K562 (cell line): ENCODE measurements at regions not wholly inside any gene's neighbourhood (a gene's known extent, or its start where the extent isn't known, plus 50 kb on each side); places are given as distances from the start of the nearest gene placed in this dataset.

Experiments
- CC2D1A ChIP-seq: fragments of 450-650 bp; IDR thresholded peaks from 2 replicates; pipeline ENCODE4 v1.6.1; 2017; ENCODE audit warnings: mild to moderate bottlenecking
- ERF ChIP-seq: fragments of 450-650 bp; formaldehyde crosslinking; IDR thresholded peaks from 2 replicates; pipeline ENCODE4 v1.4.0; 2020; ENCODE audit warnings: mild to moderate bottlenecking, mixed read lengths
- FOXA1 ChIP-seq: fragments of 450-650 bp; IDR thresholded peaks from 2 replicates; pipeline ENCODE4 v1.6.1; 2016; ENCODE audit warnings: mild to moderate bottlenecking, borderline replicate concordance
- FOXP1 ChIP-seq: sonication (generic); formaldehyde crosslinking; IDR thresholded peaks from 2 replicates; pipeline ENCODE4 v1.8.0; 2022; ENCODE audit warnings: mild to moderate bottlenecking, missing genetic modification reagents
- HNRNPUL1 ChIP-seq: fragments of 200-400 bp; formaldehyde crosslinking; IDR thresholded peaks from 2 replicates; pipeline ENCODE4 v1.6.1; 2017; ENCODE audit warnings: low read length
- ID3 ChIP-seq, 2 experiments: fragments of 250-450 bp in 1 of 2; fragments of 450-650 bp in 1 of 2; sonication (Bioruptor Pico) in 1 of 2; IDR thresholded peaks; 2 replicates each; pipeline versions ENCODE4 v1.6.1 to v1.8.0; 2016 to 2021; ENCODE audit warnings: mild to moderate bottlenecking in 2 of 2, moderate library complexity in 2 of 2, missing compliant biosample characterization in 1 of 2, missing genetic modification characterization in 1 of 2
- KAT8 ChIP-seq: fragments of 450-650 bp; IDR thresholded peaks from 2 replicates; pipeline ENCODE4 v1.6.1; 2016; ENCODE audit warnings: low read depth, mild to moderate bottlenecking
- KDM2B ChIP-seq: fragments of 250-450 bp; sonication (Bioruptor Pico); IDR thresholded peaks from 2 replicates; pipeline ENCODE4 v1.8.0; 2021; ENCODE audit warnings: mild to moderate bottlenecking, moderate library complexity
- KDM4B ChIP-seq, 2 experiments: fragments of 450-650 bp in 1 of 2; sonication (generic) in 1 of 2; IDR thresholded peaks; 2 replicates each; pipeline ENCODE4 v1.6.1; 2016 to 2017; ENCODE audit warnings: borderline replicate concordance in 2 of 2, antibody characterized with exemption in 1 of 2, low read depth in 1 of 2, mild to moderate bottlenecking in 1 of 2
- NONO ChIP-seq, 2 experiments: fragments of 200-400 bp in 1 of 2; fragments of 450-650 bp in 1 of 2; formaldehyde crosslinking in 1 of 2; IDR thresholded peaks; 2 replicates each; pipeline ENCODE4 v1.6.1; 2017; ENCODE audit warnings: low read depth in 2 of 2, mild to moderate bottlenecking in 2 of 2, moderate library complexity in 2 of 2, low read length in 1 of 2
- NR0B1 ChIP-seq: fragments of 450-650 bp; IDR thresholded peaks from one replicate; pipeline ENCODE4 v1.6.1; 2018; ENCODE audit warnings: mild to moderate bottlenecking, moderate library complexity; ENCODE audit not compliant: partially characterized antibody
- NR2C1 ChIP-seq, 2 experiments: fragments of 450-650 bp; IDR thresholded peaks; 2 replicates each; pipeline ENCODE4 v1.6.1; 2017; ENCODE audit warnings: mild to moderate bottlenecking in 2 of 2, antibody characterized with exemption in 1 of 2, inconsistent platforms in 1 of 2, missing compliant biosample characterization in 1 of 2, missing genetic modification characterization in 1 of 2
- NR4A1 ChIP-seq, 2 experiments: fragments of 250-450 bp in 1 of 2; fragments of 450-650 bp in 1 of 2; sonication (Bioruptor Pico) in 1 of 2; IDR thresholded peaks; 2 replicates each; pipeline versions ENCODE4 v1.4.0 to v1.6.1; 2016 to 2020; ENCODE audit warnings: mild to moderate bottlenecking in 2 of 2, missing compliant biosample characterization in 1 of 2, missing genetic modification characterization in 1 of 2, moderate library complexity in 1 of 2
- PHF21A ChIP-seq: fragments of 450-650 bp; IDR thresholded peaks from 2 replicates; pipeline ENCODE4 v1.6.1; 2017; ENCODE audit warnings: low read depth, borderline replicate concordance
- PKNOX1 ChIP-seq: fragments of 450-650 bp; IDR thresholded peaks from 2 replicates; pipeline ENCODE4 v1.6.1; 2016
- RBM22 ChIP-seq: fragments of 200-400 bp; formaldehyde crosslinking; IDR thresholded peaks from 2 replicates; pipeline ENCODE4 v1.6.1; 2018; ENCODE audit warnings: low read length, low read depth; ENCODE audit not compliant: poor library complexity, severe bottlenecking
- RNF2 ChIP-seq: sonication (generic); IDR thresholded peaks from 2 replicates; pipeline ENCODE4 v1.6.1; 2016
- SOX6 ChIP-seq: fragments of 450-650 bp; IDR thresholded peaks from 2 replicates; pipeline ENCODE4 v1.6.1; 2014; ENCODE audit warnings: mild to moderate bottlenecking
- SRSF1 ChIP-seq: fragments of 200-400 bp; formaldehyde crosslinking; IDR thresholded peaks from 2 replicates; pipeline ENCODE4 v1.6.1; 2017; ENCODE audit warnings: mild to moderate bottlenecking, low read depth, low read length, moderate library complexity
- ZBTB8A ChIP-seq: fragments of 450-650 bp; IDR thresholded peaks from 2 replicates; pipeline ENCODE4 v1.6.1; 2018; ENCODE audit warnings: mild to moderate bottlenecking, moderate library complexity; ENCODE audit not compliant: partially characterized antibody
- ZNF431 ChIP-seq: sonication (generic); formaldehyde crosslinking; IDR thresholded peaks from 2 replicates; pipeline ENCODE4 v1.8.0; 2022; ENCODE audit warnings: mild to moderate bottlenecking, missing genetic modification reagents
- ZNF592 ChIP-seq: fragments of 450-650 bp; IDR thresholded peaks from 2 replicates; pipeline ENCODE4 v1.6.1; 2017; ENCODE audit warnings: antibody characterized with exemption, mild to moderate bottlenecking
- ZNF77 ChIP-seq: fragments of 250-450 bp; sonication (Bioruptor Pico); IDR thresholded peaks from 2 replicates; pipeline ENCODE4 v1.5.0; 2020

- TF ChIP-seq ZNF592 (0 out of 2 replicates have a peak, but pooled peaks have one; percentile 46), SOX6 (peak; percentile 48), KDM2B (CRISPR knock-in tag) (no peak), RNF2 (0 out of 2 replicates have a peak, but pooled peaks have one; percentile 30), HNRNPUL1 (no peak), RBM22 (no peak), ID3 (CRISPR knock-in tag; IDR thresholded peaks at IDR 0.05) (no peak), ID3 (tag; IDR thresholded peaks at IDR 0.05) (no peak; the same call in 1 of the 2 replicates), ZBTB8A (no peak), NONO (IDR thresholded peaks at IDR 0.05; ENCODE audit: low read depth in 2 of 2, low read length in 1 of 2) (no peak), ZNF431 (no peak), NR0B1 (no peak), ERF (CRISPR knock-in tag) (no peak), ZNF77 (CRISPR knock-in tag) (no peak), NR2C1 (IDR thresholded peaks at IDR 0.05) (no peak), NR2C1 (tag; IDR thresholded peaks at IDR 0.05) (no peak), PHF21A (no peak), KAT8 (no peak), KDM4B (IDR thresholded peaks at IDR 0.05; ENCODE audit: borderline replicate concordance in 2 of 2, low read depth in 1 of 2) (no peak; a peak in 1 of 4 replicates), FOXP1 (CRISPR knock-in tag) (no peak), PKNOX1 (no peak), CC2D1A (0 out of 2 replicates have a peak, but pooled peaks have one; percentile 22), NR4A1 (CRISPR knock-in tag; IDR thresholded peaks at IDR 0.05) (no peak), NR4A1 (tag; IDR thresholded peaks at IDR 0.05) (no peak), FOXA1 (no peak), SRSF1 (no peak)
These were observed 85.2 kb upstream of the PIK3CG start (continued) for GRCh38 chr7:106779877-106780276.
